SU-DHL-6 (cell line): ENCODE measurements at regions not wholly inside any gene's neighbourhood (a gene's known extent, or its start where the extent isn't known, plus 50 kb on each side); places are given as distances from the start of the nearest gene placed in this dataset.

Source experiments
- CTCF ChIP-seq: fragments of 200-600 bp; sonication (generic); IDR thresholded peaks from one replicate; pipeline ENCODE4 v1.5.1; 2017; ENCODE audit warnings: antibody characterized with exemption, mild to moderate bottlenecking, low read length, moderate library complexity; ENCODE audit not compliant: insufficient read depth, poor library complexity, severe bottlenecking
- EZH2phosphoT487 ChIP-seq: fragments of 200-600 bp; sonication (generic), shearing (Covaris generic); conservative IDR thresholded peaks from 2 replicates; pipeline ENCODE4 v1.6.1; 2018; ENCODE audit warnings: mild to moderate bottlenecking, antibody characterized with exemption, low read length, moderate library complexity, mixed read lengths

GRCh38 chr6:167532410-167533288 lies 207.8 kb downstream of the TTLL2 start:
- TF ChIP-seq CTCF = no peak
- no peak for TF ChIP-seq EZH2phosphoT487
